Transverse colon (tissue), 4 donors: ENCODE measurements at regions not wholly inside any gene's neighbourhood (a gene's known extent, or its start where the extent isn't known, plus 50 kb on each side); places are given as distances from the start of the nearest gene placed in this dataset.

Source experiments
- DNase-seq: peaks from one replicate; pipeline ENCODE4 v3.0.0-alpha.2; 2019
- H3K27ac ChIP-seq, 4 donors: fragments of 200-600 bp; sonication (generic); 2 replicates each; pipeline ENCODE4 v1.5.1; 2016 to 2018; ENCODE audit warnings: inconsistent platforms in 4 of 4
- H3K27me3 ChIP-seq: fragments of 200-600 bp; sonication (generic); 2 replicates; pipeline ENCODE4 v1.5.1; 2017; ENCODE audit warnings: inconsistent platforms
- H3K36me3 ChIP-seq, 4 donors: fragments of 200-600 bp; sonication (generic); 2 replicates each; pipeline ENCODE4 v1.5.1; 2017 to 2019; ENCODE audit warnings: inconsistent platforms in 4 of 4
- H3K4me1 ChIP-seq, 4 donors: fragments of 200-600 bp; sonication (generic); 2 replicates each; pipeline ENCODE4 v1.5.1; 2017 to 2020; ENCODE audit warnings: inconsistent platforms in 4 of 4
- H3K4me3 ChIP-seq, 4 donors: fragments of 200-600 bp; sonication (generic); 1 replicate in 1 of 4; 2 replicates in 3 of 4; pipeline versions ENCODE4 v1.5.1 to v1.6.1; 2017 to 2019; ENCODE audit warnings: inconsistent platforms in 4 of 4
- H3K9me3 ChIP-seq, 2 donors: fragments of 200-600 bp; sonication (generic); 2 replicates each; pipeline ENCODE4 v1.5.1; 2017 to 2019; ENCODE audit warnings: inconsistent platforms in 2 of 2
- EP300 ChIP-seq: sonication (generic); formaldehyde crosslinking; IDR thresholded peaks from one replicate; pipeline ENCODE4 v1.6.1; 2017; ENCODE audit warnings: antibody characterized with exemption, low read depth
- POLR2A ChIP-seq: fragments of 450-650 bp; IDR thresholded peaks from one replicate; pipeline ENCODE4 v1.6.1; 2016; ENCODE audit warnings: antibody characterized with exemption, mild to moderate bottlenecking, moderate library complexity
- POLR2AphosphoS5 ChIP-seq, 3 donors: sonication (generic); formaldehyde crosslinking; IDR thresholded peaks; one replicate each; pipeline ENCODE4 v1.6.1; 2016; ENCODE audit warnings: antibody characterized with exemption in 3 of 3
- WGBS, 2 donors: methylation state at CpG; one replicate each; pipeline ENCODE4 v1.1.5; 2018; ENCODE audit warnings: low coverage in 1 of 2; 5-methylcytosine and 5-hydroxymethylcytosine counted together
- in situ Hi-C, 4 donors: fragments of 200-750 bp; cut with MboI; loops; one replicate each; pipeline versions ENCODE4 v1.15.0 to v1.15.1; 2017; ENCODE audit warnings: low sequenced_read_pairs in 3 of 4, low pct_ligation_motif_present in 1 of 4, low pct_unique_long_range_greater_than_20kb in 1 of 4
- intact Hi-C: fragments of 100-400 bp; cut with DNase I; formaldehyde crosslinking; loops from one replicate; pipeline ENCODE4 v1.15.1; 2023; ENCODE audit warnings: low total_unique reads
- TF ChIP-seq, protein P1 (sequence below), 5 experiments: fragments of 200-600 bp in 3 of 5; fragments of 450-650 bp in 2 of 5; sonication (generic) in 3 of 5; IDR thresholded peaks; 1 replicate in 2 of 5; 2 replicates in 3 of 5; pipeline ENCODE4 v1.5.1; 2016 to 2017; ENCODE audit warnings: antibody characterized with exemption in 5 of 5, inconsistent platforms in 3 of 5, mild to moderate bottlenecking in 2 of 5, moderate library complexity in 1 of 5

- Histone ChIP-seq H3K36me3 (no peaks in the 10 kb centered on the region), H3K9me3 (no peaks in the 10 kb centered on the region), H3K4me3 (no peak overlapping the region), H3K27me3 (no peaks in the 10 kb centered on the region), H3K4me1 (peaks cover 5 to 19% (median 12%) of the 10 kb centered on the region in 4 donors), H3K27ac (no peak overlapping the region)
- no peak for DNase-seq
- in situ Hi-C loops = no loop called here
- TF ChIP-seq EP300 (no peak), POLR2A (no peak), POLR2AphosphoS5 (IDR thresholded peaks at IDR 0.05) (no peak)
- TF ChIP-seq, protein P1, sequence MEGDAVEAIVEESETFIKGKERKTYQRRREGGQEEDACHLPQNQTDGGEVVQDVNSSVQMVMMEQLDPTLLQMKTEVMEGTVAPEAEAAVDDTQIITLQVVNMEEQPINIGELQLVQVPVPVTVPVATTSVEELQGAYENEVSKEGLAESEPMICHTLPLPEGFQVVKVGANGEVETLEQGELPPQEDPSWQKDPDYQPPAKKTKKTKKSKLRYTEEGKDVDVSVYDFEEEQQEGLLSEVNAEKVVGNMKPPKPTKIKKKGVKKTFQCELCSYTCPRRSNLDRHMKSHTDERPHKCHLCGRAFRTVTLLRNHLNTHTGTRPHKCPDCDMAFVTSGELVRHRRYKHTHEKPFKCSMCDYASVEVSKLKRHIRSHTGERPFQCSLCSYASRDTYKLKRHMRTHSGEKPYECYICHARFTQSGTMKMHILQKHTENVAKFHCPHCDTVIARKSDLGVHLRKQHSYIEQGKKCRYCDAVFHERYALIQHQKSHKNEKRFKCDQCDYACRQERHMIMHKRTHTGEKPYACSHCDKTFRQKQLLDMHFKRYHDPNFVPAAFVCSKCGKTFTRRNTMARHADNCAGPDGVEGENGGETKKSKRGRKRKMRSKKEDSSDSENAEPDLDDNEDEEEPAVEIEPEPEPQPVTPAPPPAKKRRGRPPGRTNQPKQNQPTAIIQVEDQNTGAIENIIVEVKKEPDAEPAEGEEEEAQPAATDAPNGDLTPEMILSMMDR (IDR thresholded peaks at IDR 0.05) = no peak
- intact Hi-C loops = no loop called here
- WGBS, 2 donors = 75 to 89% methylated on average over 4 to 10 of the region's 10 CpGs
These were observed 442.3 kb upstream of the ZMIZ1 start for GRCh38 chr10:78626471-78626870.

DNA sequence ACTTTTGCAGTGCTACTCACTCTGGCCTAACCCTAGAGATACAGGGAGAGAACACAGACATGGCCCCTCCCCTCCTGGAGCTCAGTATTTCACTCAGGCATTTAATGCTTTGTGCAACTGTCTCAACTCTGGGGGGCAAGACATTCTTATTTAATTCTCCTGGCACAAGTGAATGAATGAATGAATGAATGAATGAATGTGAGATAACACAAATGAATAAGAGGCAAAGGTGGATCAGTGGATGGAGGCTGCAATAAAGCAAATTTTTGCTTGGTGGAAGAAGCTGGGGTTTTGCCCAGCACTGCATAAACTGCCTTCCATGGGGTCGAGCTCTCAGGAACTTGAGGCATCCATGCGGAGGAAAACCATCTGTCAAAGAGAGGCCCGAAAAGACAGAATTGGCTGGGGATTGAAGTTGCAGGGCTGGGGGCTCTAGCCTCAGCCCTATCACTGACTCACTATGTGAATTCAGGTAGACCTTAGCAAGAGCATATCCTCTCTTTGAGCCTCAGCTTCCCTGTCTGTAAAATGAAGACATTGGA is 441.4 kb upstream of the ZMIZ1 start:
- 77 to 83% methylated on average over 2 to 3 of the region's 3 CpGs for WGBS, 2 donors
- H3K27ac ChIP-seq = no peak overlapping the region
- DNase-seq = no peak
- TF ChIP-seq EP300 = no peak
- TF ChIP-seq POLR2A = no peak
- TF ChIP-seq POLR2AphosphoS5 (IDR thresholded peaks at IDR 0.05) = no peak
- TF ChIP-seq, protein P1 (IDR thresholded peaks at IDR 0.05) = no peak
- in situ Hi-C loops (no loop called here), intact Hi-C loops (no loop called here)
- no peaks in the 10 kb centered on the region for H3K9me3 ChIP-seq
- peaks cover 5 to 16% (median 12%) of the 10 kb centered on the region in 4 donors for H3K4me1 ChIP-seq
- H3K4me3 ChIP-seq = no peak overlapping the region
- H3K27me3 ChIP-seq = no peaks in the 10 kb centered on the region
- no peaks in the 10 kb centered on the region for H3K36me3 ChIP-seq

DNA sequence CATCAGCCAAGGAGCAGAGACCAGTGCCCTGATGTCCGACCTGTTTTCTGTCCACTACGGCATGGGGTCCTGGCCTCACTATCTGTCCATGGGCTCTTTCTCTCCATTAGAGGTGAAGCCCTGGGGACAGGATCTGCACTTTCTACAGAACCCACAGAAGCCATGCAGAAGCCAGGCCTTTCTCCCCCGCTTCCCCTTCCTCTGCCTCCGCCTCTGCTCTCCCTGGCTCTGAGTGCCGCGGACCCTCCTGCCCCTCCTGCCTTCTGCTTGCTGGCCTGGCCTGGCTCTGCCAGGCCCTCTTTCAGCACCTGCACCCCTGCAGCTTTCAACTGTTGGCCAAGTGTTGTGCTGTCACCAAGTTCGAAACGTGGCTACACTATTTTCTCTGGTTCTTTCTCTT is 439.8 kb upstream of the ZMIZ1 start:
- no peaks in the 10 kb centered on the region for H3K36me3 ChIP-seq
- in situ Hi-C loops (no loop called here), intact Hi-C loops (no loop called here)
- H3K27ac ChIP-seq = no peak overlapping the region
- H3K4me1 ChIP-seq = peaks cover 4 to 5% (median 4%) of the 10 kb centered on the region in 4 donors
- no peaks in the 10 kb centered on the region for H3K9me3 ChIP-seq
- no peak for DNase-seq
- no peak overlapping the region for H3K4me3 ChIP-seq
- WGBS, 2 donors = 81% methylated on average over 3 to 8 of the region's 8 CpGs
- no peak for TF ChIP-seq POLR2AphosphoS5 (IDR thresholded peaks at IDR 0.05)
- no peak for TF ChIP-seq EP300
- no peaks in the 10 kb centered on the region for H3K27me3 ChIP-seq

GRCh38 chr10:78629773-78630172 is 439.0 kb upstream of the ZMIZ1 start:
- no peaks in the 10 kb centered on the region for H3K36me3 ChIP-seq
- no peaks in the 10 kb centered on the region for H3K4me1 ChIP-seq
- intact Hi-C loops = no loop called here
- H3K9me3 ChIP-seq = no peaks in the 10 kb centered on the region
- DNase-seq = no peak
- no peaks in the 10 kb centered on the region for H3K27me3 ChIP-seq
- TF ChIP-seq POLR2AphosphoS5 (IDR thresholded peaks at IDR 0.05) = no peak
- TF ChIP-seq POLR2A = no peak
- TF ChIP-seq, protein P1 (IDR thresholded peaks at IDR 0.05) = no peak
- TF ChIP-seq EP300 = no peak
- H3K4me3 ChIP-seq = no peak overlapping the region
- 78 to 92% methylated on average over 10 to 11 of the region's 11 CpGs for WGBS, 2 donors
- in situ Hi-C loops = no loop called here
- no peak overlapping the region for H3K27ac ChIP-seq
